ENCODE measurements at regions not wholly inside any gene's neighbourhood (a gene's known extent, or its start where the extent isn't known, plus 50 kb on each side); places are given as distances from the start of the nearest gene placed in this dataset.

DNA sequence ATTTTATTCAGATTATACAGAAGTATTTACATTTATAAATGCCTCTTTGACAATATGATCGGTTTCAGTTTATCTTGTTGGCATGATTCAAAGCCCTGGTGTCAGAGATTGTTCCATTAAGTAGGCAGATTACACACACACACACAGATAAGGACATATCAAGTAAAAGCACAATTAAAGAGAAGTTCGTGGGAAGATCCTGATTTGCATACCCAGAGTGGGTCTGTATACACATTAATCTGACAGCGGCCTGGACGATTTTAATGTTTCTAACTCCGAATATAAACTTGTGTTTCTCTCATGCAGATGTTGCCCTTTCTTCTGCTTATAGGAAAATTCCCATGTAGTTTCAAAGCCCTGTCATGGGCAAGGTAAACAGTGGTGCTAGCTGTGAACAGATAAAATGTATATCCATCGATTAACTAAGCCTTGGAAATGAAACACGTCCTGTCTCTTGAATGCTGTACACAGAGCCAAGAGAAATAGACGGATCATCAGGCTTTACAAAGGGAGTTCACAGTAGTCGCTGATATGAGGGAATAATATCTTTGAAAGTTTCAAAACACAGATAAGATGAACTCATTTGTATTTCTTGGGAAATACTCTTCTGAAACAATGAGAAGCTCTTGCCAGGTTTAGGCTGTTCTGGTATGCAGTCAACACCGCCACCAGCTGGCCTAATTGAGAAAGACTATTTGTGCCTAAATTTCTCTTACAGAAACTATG, 108.2 kb upstream of the GMDS start:
- no peak for TF ChIP-seq POLR2A (IDR thresholded peaks at IDR 0.05)
- TF ChIP-seq, protein P1, sequence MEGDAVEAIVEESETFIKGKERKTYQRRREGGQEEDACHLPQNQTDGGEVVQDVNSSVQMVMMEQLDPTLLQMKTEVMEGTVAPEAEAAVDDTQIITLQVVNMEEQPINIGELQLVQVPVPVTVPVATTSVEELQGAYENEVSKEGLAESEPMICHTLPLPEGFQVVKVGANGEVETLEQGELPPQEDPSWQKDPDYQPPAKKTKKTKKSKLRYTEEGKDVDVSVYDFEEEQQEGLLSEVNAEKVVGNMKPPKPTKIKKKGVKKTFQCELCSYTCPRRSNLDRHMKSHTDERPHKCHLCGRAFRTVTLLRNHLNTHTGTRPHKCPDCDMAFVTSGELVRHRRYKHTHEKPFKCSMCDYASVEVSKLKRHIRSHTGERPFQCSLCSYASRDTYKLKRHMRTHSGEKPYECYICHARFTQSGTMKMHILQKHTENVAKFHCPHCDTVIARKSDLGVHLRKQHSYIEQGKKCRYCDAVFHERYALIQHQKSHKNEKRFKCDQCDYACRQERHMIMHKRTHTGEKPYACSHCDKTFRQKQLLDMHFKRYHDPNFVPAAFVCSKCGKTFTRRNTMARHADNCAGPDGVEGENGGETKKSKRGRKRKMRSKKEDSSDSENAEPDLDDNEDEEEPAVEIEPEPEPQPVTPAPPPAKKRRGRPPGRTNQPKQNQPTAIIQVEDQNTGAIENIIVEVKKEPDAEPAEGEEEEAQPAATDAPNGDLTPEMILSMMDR (IDR thresholded peaks at IDR 0.05) = peak; percentile 64 to 89 (median 80)
